HG03520 (cell line): ENCODE measurements at regions not wholly inside any gene's neighbourhood (a gene's known extent, or its start where the extent isn't known, plus 50 kb on each side); places are given as distances from the start of the nearest gene placed in this dataset.

Source experiments
- ATAC-seq: cut with Tn5 transposase; IDR thresholded peaks from one replicate; pipeline ENCODE4 v1.9.1; 2021; ENCODE audit warnings: mild to moderate bottlenecking, moderate library complexity; ENCODE audit not compliant: unreplicated experiment

GRCh38 chr22:48146426-48146825 lies 1384.0 kb downstream of the TBC1D22A start:
- no peak for ATAC-seq

- no peak for ATAC-seq
These were observed 1383.3 kb downstream of the TBC1D22A start for GRCh38 chr22:48145738-48146137.

- ATAC-seq: no peak
These were observed 1381.9 kb downstream of the TBC1D22A start for GRCh38 chr22:48144318-48144717.

- no peak for ATAC-seq
These were observed 1381.4 kb downstream of the TBC1D22A start for GRCh38 chr22:48143856-48144255.

GRCh38 chr22:48142388-48142787 lies 1379.9 kb downstream of the TBC1D22A start:
- ATAC-seq: no peak

GRCh38 chr22:48141301-48141700 lies 1378.9 kb downstream of the TBC1D22A start:
- ATAC-seq: no peak

- no peak for ATAC-seq
These were observed 1377.9 kb downstream of the TBC1D22A start for GRCh38 chr22:48140261-48140813.

- ATAC-seq: no peak
These were observed 1377.3 kb downstream of the TBC1D22A start for GRCh38 chr22:48139776-48140175.

GRCh38 chr22:48138855-48139254 lies 1376.4 kb downstream of the TBC1D22A start:
- ATAC-seq: no peak

- no peak for ATAC-seq
These were observed 1376.0 kb downstream of the TBC1D22A start for GRCh38 chr22:48138427-48138826.

GRCh38 chr22:48137640-48138039 lies 1375.2 kb downstream of the TBC1D22A start:
- ATAC-seq: no peak

GRCh38 chr22:48135592-48135991 lies 1373.1 kb downstream of the TBC1D22A start:
- no peak for ATAC-seq

GRCh38 chr22:48125416-48125815 lies 1363.0 kb downstream of the TBC1D22A start:
- no peak for ATAC-seq

- no peak for ATAC-seq
These were observed 1359.5 kb downstream of the TBC1D22A start for GRCh38 chr22:48121984-48122383.

GRCh38 chr22:48118654-48119053 lies 1356.2 kb downstream of the TBC1D22A start:
- ATAC-seq: no peak

GRCh38 chr22:48116871-48117270 lies 1354.4 kb downstream of the TBC1D22A start:
- no peak for ATAC-seq

GRCh38 chr22:48112687-48113521 lies 1350.5 kb downstream of the TBC1D22A start:
- ATAC-seq: no peak

GRCh38 chr22:48106715-48107259 lies 1344.3 kb downstream of the TBC1D22A start:
- ATAC-seq: no peak

GRCh38 chr22:48106215-48106614 lies 1343.8 kb downstream of the TBC1D22A start:
- ATAC-seq: no peak

- no peak for ATAC-seq
These were observed 1342.8 kb downstream of the TBC1D22A start for GRCh38 chr22:48105259-48105658.

GRCh38 chr22:48104766-48105165 lies 1342.3 kb downstream of the TBC1D22A start:
- ATAC-seq: no peak

- no peak for ATAC-seq
These were observed 1341.8 kb downstream of the TBC1D22A start for GRCh38 chr22:48104102-48104738.
